ENCODE measurements at regions not wholly inside any gene's neighbourhood (a gene's known extent, or its start where the extent isn't known, plus 50 kb on each side); places are given as distances from the start of the nearest gene placed in this dataset.

DNA sequence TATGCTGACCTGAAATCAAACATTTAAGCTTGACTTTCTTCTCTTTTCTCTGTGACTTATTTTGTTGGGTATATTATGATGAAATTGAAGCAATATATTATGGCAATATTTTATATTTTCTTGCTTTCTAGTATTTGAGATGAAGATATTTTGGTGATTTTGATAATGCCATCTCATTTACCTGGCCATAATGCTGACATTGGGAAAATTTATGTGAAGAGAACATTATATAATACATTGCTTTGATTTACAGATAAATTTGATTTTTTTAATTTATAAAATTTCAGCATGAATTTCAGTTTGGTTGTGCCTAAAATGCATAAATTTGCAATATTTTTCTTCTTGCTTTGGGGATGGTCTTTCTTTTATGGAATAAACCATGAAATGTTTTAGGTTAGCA lies 1413.7 kb upstream of the TMEFF2 start:
- no peaks in the 10 kb centered on the region for H3K36me3 Mint-ChIP-seq (ENCODE audit: insufficient read depth, unreplicated experiment)
- H3K4me3 Mint-ChIP-seq (ENCODE audit: unreplicated experiment), result no peak overlapping the region
- TF ChIP-seq, protein P1, sequence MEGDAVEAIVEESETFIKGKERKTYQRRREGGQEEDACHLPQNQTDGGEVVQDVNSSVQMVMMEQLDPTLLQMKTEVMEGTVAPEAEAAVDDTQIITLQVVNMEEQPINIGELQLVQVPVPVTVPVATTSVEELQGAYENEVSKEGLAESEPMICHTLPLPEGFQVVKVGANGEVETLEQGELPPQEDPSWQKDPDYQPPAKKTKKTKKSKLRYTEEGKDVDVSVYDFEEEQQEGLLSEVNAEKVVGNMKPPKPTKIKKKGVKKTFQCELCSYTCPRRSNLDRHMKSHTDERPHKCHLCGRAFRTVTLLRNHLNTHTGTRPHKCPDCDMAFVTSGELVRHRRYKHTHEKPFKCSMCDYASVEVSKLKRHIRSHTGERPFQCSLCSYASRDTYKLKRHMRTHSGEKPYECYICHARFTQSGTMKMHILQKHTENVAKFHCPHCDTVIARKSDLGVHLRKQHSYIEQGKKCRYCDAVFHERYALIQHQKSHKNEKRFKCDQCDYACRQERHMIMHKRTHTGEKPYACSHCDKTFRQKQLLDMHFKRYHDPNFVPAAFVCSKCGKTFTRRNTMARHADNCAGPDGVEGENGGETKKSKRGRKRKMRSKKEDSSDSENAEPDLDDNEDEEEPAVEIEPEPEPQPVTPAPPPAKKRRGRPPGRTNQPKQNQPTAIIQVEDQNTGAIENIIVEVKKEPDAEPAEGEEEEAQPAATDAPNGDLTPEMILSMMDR (IDR thresholded peaks at IDR 0.05; ENCODE audit: unreplicated experiment), result no peak
- CTCF ChIA-PET, result no interaction called here
- BruUV-seq (replicated peaks), result no TSS peak
- no peaks in the 10 kb centered on the region for H3K27me3 Mint-ChIP-seq (ENCODE audit: insufficient read depth, unreplicated experiment)
- H3K27ac Mint-ChIP-seq (ENCODE audit: low read depth, unreplicated experiment), result no peak overlapping the region
- DNase-seq (ENCODE audit: unreplicated experiment), result no peak
- POLR2A ChIA-PET, result no interaction called here
- intact Hi-C loops (cut with micrococcal nuclease), result no loop called here
- no peaks in the 10 kb centered on the region for H3K4me1 Mint-ChIP-seq (ENCODE audit: insufficient read depth, unreplicated experiment)
- H3K9me3 Mint-ChIP-seq (ENCODE audit: unreplicated experiment), result no peaks in the 10 kb centered on the region

DNA sequence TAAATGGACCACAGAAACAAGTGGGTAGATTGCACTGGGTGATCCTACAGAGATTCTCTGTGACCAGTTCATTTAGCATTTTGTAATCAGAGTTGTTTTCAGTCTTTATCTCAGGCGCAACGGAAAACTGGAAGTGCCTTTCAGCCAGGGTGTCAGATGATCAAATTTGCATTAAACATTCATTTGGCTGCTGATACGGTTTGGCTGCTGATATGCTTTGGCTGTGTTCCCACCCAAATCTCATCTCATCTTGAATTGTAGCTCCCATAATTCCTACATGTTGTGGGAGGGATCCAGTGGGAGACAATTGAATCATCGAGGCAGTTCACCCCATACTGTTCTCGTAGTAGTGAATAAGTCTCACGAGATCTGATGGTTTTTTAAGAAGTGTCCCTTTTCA lies 1396.1 kb upstream of the TMEFF2 start:
- ChIA-PET POLR2A (no interaction called here), CTCF (no interaction called here)
- no peaks in the 10 kb centered on the region for H3K36me3 Mint-ChIP-seq (ENCODE audit: insufficient read depth, unreplicated experiment)
- H3K4me3 Mint-ChIP-seq (ENCODE audit: unreplicated experiment), result no peak overlapping the region
- no TSS peak for BruUV-seq (replicated peaks)
- intact Hi-C loops (cut with micrococcal nuclease), result no loop called here
- no peak for DNase-seq (ENCODE audit: unreplicated experiment)
- H3K9me3 Mint-ChIP-seq (ENCODE audit: unreplicated experiment), result peaks cover 7% of the 10 kb centered on the region
- H3K27me3 Mint-ChIP-seq (ENCODE audit: insufficient read depth, unreplicated experiment), result no peaks in the 10 kb centered on the region
- H3K27ac Mint-ChIP-seq (ENCODE audit: low read depth, unreplicated experiment), result no peak overlapping the region
- no peaks in the 10 kb centered on the region for H3K4me1 Mint-ChIP-seq (ENCODE audit: insufficient read depth, unreplicated experiment)
- TF ChIP-seq, protein P1 (IDR thresholded peaks at IDR 0.05; ENCODE audit: unreplicated experiment), result no peak

DNA sequence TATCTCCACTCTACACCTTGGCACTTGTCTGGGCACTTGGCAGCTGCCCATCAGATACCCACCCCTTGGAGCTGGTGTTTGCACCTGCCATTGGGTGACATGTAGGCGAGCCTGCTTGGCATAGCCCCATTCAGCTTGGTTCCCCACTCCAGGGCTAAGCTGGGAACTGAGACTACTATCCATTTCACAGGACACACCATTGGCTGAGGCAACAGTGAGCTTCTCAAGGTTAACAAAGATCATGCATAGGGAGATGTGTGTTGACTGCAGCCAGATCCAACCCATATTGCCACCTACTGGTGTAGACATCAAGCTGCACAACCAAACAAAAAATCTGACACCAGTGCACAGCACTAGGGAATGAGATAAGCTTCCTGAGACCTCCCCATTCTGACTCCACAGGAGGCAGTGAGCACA lies 1389.8 kb upstream of the TMEFF2 start:
- intact Hi-C loops (cut with micrococcal nuclease), result loop anchor here (1.0 to 5.0 kb wide), 2 partner anchors 834 to 1387 kb away; no protein-coding TSS in a partner anchor
- peak; percentile 40 for DNase-seq (ENCODE audit: unreplicated experiment)
- BruUV-seq (replicated peaks), result no TSS peak

DNA sequence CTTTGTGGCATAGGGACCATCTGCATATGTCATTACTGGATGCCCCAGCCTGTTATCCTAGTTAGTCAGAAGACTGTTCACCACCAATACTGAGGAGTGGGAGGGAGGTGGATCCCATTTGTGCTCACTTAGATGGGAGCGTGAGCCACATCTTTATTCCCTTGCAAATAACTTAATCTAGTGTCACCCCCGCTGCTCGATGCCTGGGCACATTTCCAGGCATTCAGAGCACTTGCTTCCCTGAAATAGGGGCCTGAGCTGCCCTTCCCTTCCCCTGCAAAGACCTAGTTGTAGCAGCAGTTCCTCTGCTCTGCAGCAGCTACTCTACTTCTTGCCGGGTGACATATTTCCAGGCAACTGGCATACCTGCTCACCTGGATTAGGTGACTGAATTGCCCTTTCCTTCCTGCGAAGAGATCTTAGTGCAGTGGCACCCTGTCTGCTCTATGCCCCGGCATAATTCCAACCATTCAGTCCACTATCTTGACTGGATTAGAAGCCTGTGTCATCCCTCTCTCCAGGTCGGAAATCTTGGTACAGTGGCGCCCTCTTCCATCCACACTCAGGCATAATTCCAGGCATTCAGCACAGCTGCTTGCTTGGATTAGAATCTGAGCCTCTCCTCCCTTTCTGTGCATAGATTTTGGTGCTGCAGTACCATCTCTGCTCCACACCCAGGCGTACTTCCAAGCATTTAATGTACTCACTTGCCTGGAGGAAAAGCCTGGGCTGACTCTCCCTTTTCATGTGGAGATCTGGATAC lies 1389.1 kb upstream of the TMEFF2 start:
- POLR2A ChIA-PET, result interaction anchor here (0.8 kb wide), 1 partner anchor 365 kb away, joined by 3 read pairs; no protein-coding TSS in a partner anchor
- H3K4me1 Mint-ChIP-seq (ENCODE audit: insufficient read depth, unreplicated experiment), result no peaks in the 10 kb centered on the region
- DNase-seq (ENCODE audit: unreplicated experiment), result peak; percentile 28
- H3K9me3 Mint-ChIP-seq (ENCODE audit: unreplicated experiment), result no peaks in the 10 kb centered on the region
- CTCF ChIA-PET, result interaction anchor here (0.5 to 3.1 kb wide), 17 partner anchors 9 to 1392 kb away, joined by 3 to 28 read pairs (median 3); no protein-coding TSS in a partner anchor
- H3K36me3 Mint-ChIP-seq (ENCODE audit: insufficient read depth, unreplicated experiment), result no peaks in the 10 kb centered on the region
- TF ChIP-seq, protein P1 (IDR thresholded peaks at IDR 0.05; ENCODE audit: unreplicated experiment), result peak; percentile 17
- no TSS peak for BruUV-seq (replicated peaks)
- intact Hi-C loops (cut with micrococcal nuclease), result loop anchor here (1.0 to 5.0 kb wide), 2 partner anchors 834 to 1387 kb away; no protein-coding TSS in a partner anchor
- no peaks in the 10 kb centered on the region for H3K27me3 Mint-ChIP-seq (ENCODE audit: insufficient read depth, unreplicated experiment)
- H3K27ac Mint-ChIP-seq (ENCODE audit: low read depth, unreplicated experiment), result peak overlapping the region; percentile 2
- H3K4me3 Mint-ChIP-seq (ENCODE audit: unreplicated experiment), result no peak overlapping the region

More for the DNA sequence above, 1389.8 kb upstream of the TMEFF2 start:
- Mint-ChIP-seq H3K27ac (ENCODE audit: low read depth, unreplicated experiment) (peak overlapping the region; percentile 2), H3K27me3 (ENCODE audit: insufficient read depth, unreplicated experiment) (no peaks in the 10 kb centered on the region), H3K4me3 (ENCODE audit: unreplicated experiment) (no peak overlapping the region), H3K36me3 (ENCODE audit: insufficient read depth, unreplicated experiment) (no peaks in the 10 kb centered on the region), H3K4me1 (ENCODE audit: insufficient read depth, unreplicated experiment) (no peaks in the 10 kb centered on the region), H3K9me3 (ENCODE audit: unreplicated experiment) (no peaks in the 10 kb centered on the region)
- TF ChIP-seq, protein P1 (IDR thresholded peaks at IDR 0.05; ENCODE audit: unreplicated experiment), result peak; percentile 53
- POLR2A ChIA-PET, result interaction anchor here (0.8 kb wide), 1 partner anchor 366 kb away, joined by 3 read pairs; no protein-coding TSS in a partner anchor
- CTCF ChIA-PET, result interaction anchor here (0.5 to 3.1 kb wide), 21 partner anchors 10 to 1769 kb away, joined by 3 to 28 read pairs (median 3); no protein-coding TSS in a partner anchor
